NB4 (cell line): ENCODE measurements at regions not wholly inside any gene's neighbourhood (a gene's known extent, or its start where the extent isn't known, plus 50 kb on each side); places are given as distances from the start of the nearest gene placed in this dataset.

Experiments used
- DNase-seq: peaks from one replicate; pipeline ENCODE4 v3.0.0; 2010; ENCODE audit warnings: low read depth
- H3K4me3 ChIP-seq: one replicate; pipeline ENCODE4 v1.5.1; 2011; ENCODE audit warnings: mild to moderate bottlenecking, low read depth, low read length, moderate library complexity
- CTCF ChIP-seq: IDR thresholded peaks from one replicate; pipeline ENCODE4 v1.5.1; 2012; ENCODE audit warnings: low read depth, low read length
- MAX ChIP-seq: IDR thresholded peaks from 2 replicates; pipeline ENCODE4 v1.6.1; 2011; ENCODE audit warnings: low read depth, low read length
- MYC ChIP-seq: IDR thresholded peaks from 2 replicates; pipeline ENCODE4 v1.6.1; 2011; ENCODE audit warnings: low read depth, low read length
- POLR2A ChIP-seq: IDR thresholded peaks from 2 replicates; pipeline ENCODE4 v1.6.1; 2011; ENCODE audit warnings: mild to moderate bottlenecking; ENCODE audit not compliant: insufficient read length; ENCODE audit errors: extremely low read depth

DNA sequence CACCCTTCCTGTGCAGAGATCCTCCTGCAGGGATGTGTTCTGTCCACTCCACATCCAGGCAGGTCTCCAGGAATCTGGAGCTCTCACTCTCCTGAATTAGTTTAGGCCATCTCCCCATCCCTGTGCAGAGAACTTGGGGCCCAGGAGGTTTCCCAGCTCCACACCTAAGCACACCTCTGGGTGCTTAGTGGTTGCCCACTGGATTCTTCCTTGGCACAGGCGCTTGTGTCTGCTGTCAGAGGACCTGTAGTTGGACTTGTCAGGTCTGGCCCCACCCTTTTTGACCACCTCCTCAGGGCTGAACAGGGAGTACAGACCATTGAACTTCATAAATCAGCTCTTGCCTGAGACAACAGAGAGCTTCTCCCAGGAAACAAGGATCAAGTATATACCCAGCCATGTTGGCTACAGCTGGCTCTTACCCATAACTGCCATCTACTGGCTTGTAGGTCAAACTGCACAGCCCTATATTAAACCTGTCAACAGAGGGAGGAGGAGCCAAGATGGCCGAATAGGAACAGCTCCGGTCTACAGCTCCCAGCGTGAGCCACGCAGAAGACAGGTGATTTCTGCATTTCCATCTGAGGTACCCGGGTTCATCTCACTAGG is 275.5 kb downstream of the PPARGC1A start:
- no peak overlapping the region for H3K4me3 ChIP-seq
- peak; percentile 65 for DNase-seq
- TF ChIP-seq POLR2A (no peak), MYC (no peak), CTCF (peak; percentile 59), MAX (no peak)

DNA sequence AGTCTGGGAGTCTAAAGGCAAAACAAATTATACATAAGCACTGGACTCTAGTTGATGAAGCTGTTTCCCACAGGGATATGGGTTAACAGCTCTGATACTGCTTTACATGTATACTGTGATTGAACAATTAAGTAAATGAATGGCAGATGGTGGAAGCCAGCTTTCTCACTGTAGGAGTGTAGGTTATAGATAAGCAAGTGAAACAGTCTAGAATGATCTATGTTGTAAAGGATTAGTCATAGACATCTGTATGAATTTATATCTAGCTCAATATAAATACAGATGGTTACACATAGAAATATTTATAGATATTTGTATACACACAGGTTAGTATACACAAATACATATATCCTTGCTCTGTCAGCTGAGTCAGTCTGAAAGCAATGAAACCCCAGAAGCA is 276.1 kb downstream of the PPARGC1A start:
- DNase-seq = no peak
- TF ChIP-seq CTCF (no peak), POLR2A (no peak), MYC (no peak), MAX (no peak)
- H3K4me3 ChIP-seq = no peak overlapping the region

DNA sequence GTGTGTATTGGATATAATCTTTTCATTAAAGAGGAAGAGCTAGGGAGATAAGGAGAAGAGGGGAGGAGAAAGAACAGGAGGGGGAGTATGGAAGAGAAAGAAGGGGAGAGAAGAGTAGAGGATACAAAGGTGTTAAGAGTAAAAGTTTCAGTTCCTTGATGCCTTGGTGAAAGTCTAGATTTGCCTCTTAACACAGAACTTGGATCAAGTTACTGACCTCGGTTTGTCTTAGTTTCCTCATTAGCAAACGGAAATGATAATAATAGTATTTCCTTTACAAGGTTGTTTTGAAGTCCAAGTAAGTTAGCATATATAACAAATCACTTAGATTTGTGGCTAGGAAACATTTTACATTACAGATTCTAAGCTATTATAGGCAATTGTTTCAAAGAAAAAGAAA is 287.1 kb downstream of the PPARGC1A start:
- TF ChIP-seq POLR2A = no peak
- TF ChIP-seq MAX = no peak
- no peak for TF ChIP-seq MYC
- TF ChIP-seq CTCF = no peak
- DNase-seq = no peak
- H3K4me3 ChIP-seq = no peak overlapping the region

DNA sequence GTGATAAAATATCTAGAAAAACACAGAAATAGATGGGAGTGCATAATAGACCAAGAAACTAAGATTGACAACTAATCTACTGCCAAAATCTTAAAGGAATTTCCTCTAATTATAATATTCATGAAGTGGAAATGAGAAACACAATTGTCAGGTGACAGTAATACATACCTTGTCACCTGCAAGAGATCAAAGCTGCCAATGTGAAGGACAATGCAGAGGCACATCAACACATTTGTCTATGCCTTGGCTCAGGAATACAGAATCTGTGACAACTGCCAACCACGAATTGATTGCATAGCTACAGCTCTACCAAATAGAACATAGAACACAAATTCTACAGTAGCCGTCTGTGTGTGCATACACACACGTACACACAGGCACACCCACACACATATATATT is 295.7 kb downstream of the PPARGC1A start:
- DNase-seq = no peak
- TF ChIP-seq MYC (no peak), CTCF (no peak), MAX (no peak), POLR2A (no peak)

GRCh38 chr4:23590431-23590830 is 299.4 kb downstream of the PPARGC1A start:
- no peak overlapping the region for H3K4me3 ChIP-seq
- no peak for TF ChIP-seq MYC
- no peak for TF ChIP-seq POLR2A
- no peak for TF ChIP-seq CTCF
- no peak for TF ChIP-seq MAX
- DNase-seq = no peak

More for the DNA sequence above, 295.7 kb downstream of the PPARGC1A start:
- H3K4me3 ChIP-seq = no peak overlapping the region

DNA sequence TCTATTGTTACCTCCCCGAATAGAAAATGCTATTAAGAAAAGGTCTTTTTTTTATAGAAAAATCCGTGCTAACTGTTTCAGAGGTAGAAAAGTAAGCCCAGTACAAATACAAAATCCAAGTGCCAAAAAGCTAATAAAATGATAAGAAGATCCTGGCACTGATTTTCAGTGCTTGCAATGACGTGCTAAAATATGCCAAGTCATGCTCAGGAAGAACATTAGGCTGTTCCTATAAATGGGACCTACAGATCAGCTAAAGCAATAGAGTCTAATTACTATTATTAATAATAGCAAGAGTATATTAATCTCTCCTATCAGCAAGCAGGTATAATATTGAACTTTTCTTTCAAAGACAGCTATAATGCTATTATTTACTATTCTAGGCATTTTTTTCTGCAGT is 305.8 kb downstream of the PPARGC1A start:
- TF ChIP-seq POLR2A = no peak
- TF ChIP-seq MYC = no peak
- no peak for TF ChIP-seq CTCF
- no peak for TF ChIP-seq MAX
- DNase-seq = no peak

More for the DNA sequence above, 305.8 kb downstream of the PPARGC1A start:
- H3K4me3 ChIP-seq = no peak overlapping the region
